NCI-H187 treated with DMSO at 0.1 percent for 48 hours (cell line): ENCODE measurements at regions not wholly inside any gene's neighbourhood (a gene's known extent, or its start where the extent isn't known, plus 50 kb on each side); places are given as distances from the start of the nearest gene placed in this dataset.
A peak's percentile ranks its signal among the peaks of the same experiment; 100 is the strongest.
"Not testable (repeated sequence)": the region's sequence is repeated elsewhere in the genome, so short reads cannot be mapped to it uniquely, and the experiment has no call there.

Source experiments
- DNase-seq: peaks from one replicate; lab custom pipeline; 2025; lab: John Stamatoyannopoulos, UW

GRCh38 chr9:80836013-80836412, 853.3 kb downstream of the TLE1 start:
- no peak for DNase-seq

- DNase-seq: no peak
These were observed 857.6 kb downstream of the TLE1 start for GRCh38 chr9:80831751-80832150.

GRCh38 chr9:80811656-80812055, 877.7 kb downstream of the TLE1 start:
- DNase-seq: no peak

GRCh38 chr9:80811003-80811402, 878.3 kb downstream of the TLE1 start:
- DNase-seq: no peak

GRCh38 chr9:80806671-80807070, 882.7 kb downstream of the TLE1 start:
- DNase-seq: no peak

GRCh38 chr9:80804873-80805272, 884.5 kb downstream of the TLE1 start:
- no peak for DNase-seq

GRCh38 chr9:80797831-80798688, 891.3 kb downstream of the TLE1 start:
- no peak for DNase-seq

GRCh38 chr9:80797101-80797829, 892.1 kb downstream of the TLE1 start:
- DNase-seq: no peak

- DNase-seq: no peak
These were observed 892.7 kb downstream of the TLE1 start for GRCh38 chr9:80796632-80797031.

GRCh38 chr9:80794197-80794596, 895.1 kb downstream of the TLE1 start:
- DNase-seq: no peak

- DNase-seq: no peak
These were observed 895.6 kb downstream of the TLE1 start for GRCh38 chr9:80793706-80794105.

GRCh38 chr9:80792726-80793125, 896.6 kb downstream of the TLE1 start:
- no peak for DNase-seq

GRCh38 chr9:80791836-80792235, 897.5 kb downstream of the TLE1 start:
- DNase-seq: no peak

GRCh38 chr9:80790764-80791163, 898.6 kb downstream of the TLE1 start:
- DNase-seq: no peak

GRCh38 chr9:80789831-80790230, 899.5 kb downstream of the TLE1 start:
- DNase-seq: no peak

- no peak for DNase-seq
These were observed 901.7 kb downstream of the TLE1 start for GRCh38 chr9:80787636-80788035.

GRCh38 chr9:80784647-80785046, 904.7 kb downstream of the TLE1 start:
- DNase-seq: no peak

GRCh38 chr9:80775971-80776370, 913.4 kb downstream of the TLE1 start:
- no peak for DNase-seq

GRCh38 chr9:80775530-80775929, 913.8 kb downstream of the TLE1 start:
- peak; percentile 6 for DNase-seq

- DNase-seq: no peak
These were observed 917.6 kb downstream of the TLE1 start for GRCh38 chr9:80771555-80772347.

GRCh38 chr9:80763536-80763935, 925.8 kb downstream of the TLE1 start:
- DNase-seq: no peak

GRCh38 chr9:80755586-80755985, 933.8 kb downstream of the TLE1 start:
- DNase-seq: no peak

- DNase-seq: not testable (repeated sequence)
These were observed 942.3 kb downstream of the TLE1 start for GRCh38 chr9:80747056-80747455.
